HG03432 (cell line): ENCODE measurements at regions not wholly inside any gene's neighbourhood (a gene's known extent, or its start where the extent isn't known, plus 50 kb on each side); places are given as distances from the start of the nearest gene placed in this dataset.
"Not testable (repeated sequence)": the region's sequence is repeated elsewhere in the genome, so short reads cannot be mapped to it uniquely, and the experiment has no call there.

ENCODE experiments used
- ATAC-seq: cut with Tn5 transposase; IDR thresholded peaks from one replicate; pipeline ENCODE4 v1.9.1; 2021; ENCODE audit warnings: mild to moderate bottlenecking, moderate library complexity; ENCODE audit not compliant: unreplicated experiment

- ATAC-seq: no peak
Measured at GRCh38 chr5:120137582-120137981, 326.5 kb upstream of the PRR16 start.

- no peak for ATAC-seq
Measured at GRCh38 chr5:120139039-120139438, 325.1 kb upstream of the PRR16 start.

DNA sequence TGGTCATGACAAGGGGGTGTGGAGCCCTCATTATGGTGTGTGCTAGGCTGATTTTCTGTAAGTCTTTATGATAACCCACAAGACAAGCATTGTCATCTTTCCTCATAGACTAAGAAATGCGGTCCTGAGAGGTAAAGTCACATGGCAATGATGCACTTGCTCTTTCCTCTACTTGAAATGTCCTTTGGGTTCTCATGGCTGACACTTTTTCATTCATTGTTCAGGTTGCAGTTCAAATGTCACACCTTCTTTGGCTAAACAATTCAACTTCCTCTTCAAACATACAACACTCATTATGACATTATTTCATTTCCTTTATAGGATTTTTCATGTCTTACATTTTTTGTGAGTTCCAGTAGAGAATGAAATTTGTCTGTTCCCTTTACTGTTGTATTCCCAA lies 323.6 kb upstream of the PRR16 start:
- ATAC-seq: no peak

- no peak for ATAC-seq
Measured at GRCh38 chr5:120141076-120141475, 323.0 kb upstream of the PRR16 start.

GRCh38 chr5:120146787-120147186 lies 317.3 kb upstream of the PRR16 start:
- ATAC-seq: no peak

DNA sequence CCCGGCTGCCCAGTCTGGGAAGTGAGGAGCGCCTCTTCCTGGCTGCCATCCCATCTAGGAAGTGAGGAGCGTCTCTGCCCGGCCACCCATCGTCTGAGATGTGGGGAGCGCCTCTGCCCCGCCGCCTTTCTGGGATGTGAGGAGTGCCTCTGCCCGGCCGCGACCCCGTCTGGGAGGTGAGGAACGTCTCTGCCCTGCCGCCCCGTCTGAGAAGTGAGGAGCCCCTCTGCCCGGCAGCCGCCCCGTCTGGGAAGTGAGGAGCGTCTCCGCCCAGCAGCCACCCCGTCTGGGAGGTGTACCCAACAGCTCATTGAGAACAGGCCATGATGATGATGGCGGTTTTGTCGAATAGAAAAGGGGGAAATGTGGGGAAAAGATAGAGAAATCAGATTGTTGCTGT lies 316.2 kb upstream of the PRR16 start:
- not testable (repeated sequence) for ATAC-seq

DNA sequence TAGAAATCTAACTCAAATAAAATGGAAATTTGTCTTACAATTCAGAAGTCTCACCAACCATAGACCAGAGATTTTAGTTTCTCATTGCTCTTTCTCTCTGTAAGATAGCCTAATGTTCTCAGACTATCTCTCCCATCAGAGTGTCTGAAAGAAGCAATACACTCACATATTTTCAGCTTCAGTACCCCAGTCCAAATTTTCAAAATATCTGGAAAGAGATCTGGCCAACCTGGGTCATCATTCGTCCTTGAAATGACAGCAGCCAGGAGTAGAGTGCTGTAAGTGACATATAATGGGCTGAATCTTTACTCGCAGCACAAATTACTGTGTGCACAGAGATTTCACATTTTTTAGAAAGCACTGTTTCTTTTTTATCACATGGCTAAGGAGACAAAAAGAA lies 313.3 kb upstream of the PRR16 start:
- ATAC-seq: no peak

DNA sequence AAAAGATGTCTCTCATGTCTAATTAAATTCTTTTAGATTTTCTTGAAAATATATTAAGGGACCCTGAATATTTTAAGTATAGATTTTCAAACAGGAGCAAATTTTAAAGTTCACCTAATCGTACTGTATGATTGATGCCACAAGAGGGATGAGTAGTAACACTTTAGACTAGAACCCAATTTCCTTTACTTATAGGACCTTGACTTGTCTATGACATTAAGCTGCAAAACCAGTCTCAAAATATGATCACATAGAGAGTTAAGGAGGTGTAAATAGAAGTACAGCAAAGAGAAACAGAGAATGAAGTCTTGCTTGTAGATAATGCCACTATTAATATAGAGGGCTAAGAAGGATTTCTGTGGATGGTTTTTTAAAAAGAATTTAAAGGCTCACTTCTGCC lies 312.9 kb upstream of the PRR16 start:
- ATAC-seq: no peak

DNA sequence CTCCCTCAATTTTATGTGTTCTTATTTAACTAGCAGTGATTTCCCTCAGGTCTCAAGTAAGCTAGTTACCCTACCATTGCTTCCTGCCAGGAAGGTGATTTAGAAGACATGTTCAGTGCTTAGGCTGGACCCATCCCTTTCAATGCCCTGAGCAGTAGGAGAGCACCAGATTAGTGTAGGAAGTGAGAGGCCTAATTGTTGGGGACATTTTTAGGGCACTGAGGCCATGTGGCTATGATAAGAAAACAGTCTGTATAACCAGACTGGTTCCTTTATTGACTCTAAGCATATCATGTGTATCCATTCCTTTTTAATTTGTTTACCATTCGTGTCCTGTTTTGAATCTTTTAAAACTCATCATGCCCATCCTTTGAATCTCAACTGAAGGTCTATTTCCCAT lies 312.3 kb upstream of the PRR16 start:
- ATAC-seq: no peak

GRCh38 chr5:120152472-120152871 lies 311.6 kb upstream of the PRR16 start:
- ATAC-seq: no peak

DNA sequence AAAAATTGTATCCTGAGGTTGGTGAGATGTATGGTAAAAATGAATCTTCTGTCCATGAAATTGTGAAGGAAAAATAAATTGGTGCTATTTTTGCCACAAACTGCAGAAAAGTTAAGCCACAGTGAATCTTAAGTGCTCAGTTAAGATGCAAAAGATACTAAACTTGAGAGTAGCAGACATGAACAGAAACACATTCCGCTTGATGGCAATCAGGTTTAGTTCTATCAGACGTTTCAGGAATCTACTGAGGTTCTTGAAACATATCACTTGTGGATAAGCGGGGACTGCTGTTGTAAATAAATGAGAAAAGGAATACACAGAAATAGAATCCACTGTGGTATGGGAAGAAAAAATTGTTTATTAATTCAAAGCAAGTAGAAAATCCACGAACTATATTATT lies 311.2 kb upstream of the PRR16 start:
- ATAC-seq: no peak

- ATAC-seq: no peak
Measured at GRCh38 chr5:120153551-120153950, 310.5 kb upstream of the PRR16 start.

DNA sequence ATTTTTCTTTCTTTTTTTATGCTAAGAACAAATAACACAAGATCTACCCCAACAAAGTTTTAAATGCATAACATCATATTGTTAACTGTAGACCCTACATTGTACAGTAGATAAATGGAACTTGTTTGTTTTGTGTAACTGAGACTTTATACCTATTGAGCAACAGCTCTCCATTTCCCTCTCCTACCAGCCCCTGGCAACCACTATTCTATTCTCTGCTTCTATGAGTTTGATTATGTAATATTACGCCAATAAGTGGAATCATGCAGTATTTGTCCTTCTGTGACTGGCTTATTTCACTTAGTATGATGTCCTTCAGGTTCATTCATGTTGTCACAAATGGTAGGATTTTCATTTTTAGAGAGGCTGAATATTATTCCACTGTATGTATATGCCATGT lies 308.2 kb upstream of the PRR16 start:
- ATAC-seq: no peak

- ATAC-seq: no peak
Measured at GRCh38 chr5:120158211-120158610, 305.9 kb upstream of the PRR16 start.

DNA sequence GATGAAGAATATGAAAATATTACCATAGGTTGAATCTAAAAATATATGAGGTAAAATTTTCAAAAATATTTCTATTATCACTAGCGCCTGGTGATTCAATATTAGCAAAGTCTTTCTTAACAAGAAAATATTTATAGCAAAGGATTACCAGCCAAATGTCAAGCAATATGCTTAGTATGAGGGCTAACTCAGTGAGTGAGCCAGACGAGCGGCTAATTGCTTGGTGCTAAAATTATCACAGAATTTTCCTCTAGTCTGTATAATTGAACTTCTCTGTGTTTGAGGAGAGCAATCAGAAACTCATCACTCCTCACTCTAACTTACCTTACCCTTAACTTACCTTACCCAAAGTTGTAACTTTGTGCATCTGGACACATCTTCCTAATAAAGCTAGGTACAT lies 304.9 kb upstream of the PRR16 start:
- no peak for ATAC-seq

DNA sequence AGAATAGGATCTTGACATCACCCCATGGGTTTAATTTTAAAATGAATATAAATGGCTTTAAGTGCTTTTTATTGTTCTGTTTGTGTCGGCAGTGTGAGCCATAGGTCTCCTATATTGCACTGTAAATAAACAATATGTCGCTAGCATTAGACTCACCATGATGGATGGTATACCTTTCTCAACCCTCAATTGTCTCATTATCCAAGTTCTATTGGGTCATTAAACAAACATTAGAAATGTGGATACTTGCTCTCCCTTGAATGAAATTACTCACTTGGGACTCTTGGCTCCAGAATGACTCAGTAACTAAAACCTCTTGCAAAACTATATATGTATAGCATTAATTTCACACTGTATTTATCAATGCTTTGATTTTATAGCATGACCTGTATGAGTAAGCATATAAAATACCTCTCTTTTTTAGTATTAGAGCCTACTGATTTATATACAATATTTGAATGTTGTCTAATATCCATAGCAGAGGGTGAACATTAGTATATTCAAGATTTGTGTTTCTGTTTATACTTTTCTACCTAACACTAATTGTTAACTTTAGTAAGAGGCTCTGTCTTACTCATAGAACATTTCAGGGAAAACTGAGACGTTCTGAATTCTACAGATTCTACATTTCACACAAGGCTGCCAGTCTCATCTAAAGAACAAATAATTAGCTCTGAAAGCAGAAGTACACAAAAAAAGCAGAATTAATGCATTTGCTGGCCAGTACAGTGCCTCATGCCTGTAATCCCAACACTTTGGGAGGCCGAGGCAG lies 303.8 kb upstream of the PRR16 start:
- ATAC-seq: no peak

DNA sequence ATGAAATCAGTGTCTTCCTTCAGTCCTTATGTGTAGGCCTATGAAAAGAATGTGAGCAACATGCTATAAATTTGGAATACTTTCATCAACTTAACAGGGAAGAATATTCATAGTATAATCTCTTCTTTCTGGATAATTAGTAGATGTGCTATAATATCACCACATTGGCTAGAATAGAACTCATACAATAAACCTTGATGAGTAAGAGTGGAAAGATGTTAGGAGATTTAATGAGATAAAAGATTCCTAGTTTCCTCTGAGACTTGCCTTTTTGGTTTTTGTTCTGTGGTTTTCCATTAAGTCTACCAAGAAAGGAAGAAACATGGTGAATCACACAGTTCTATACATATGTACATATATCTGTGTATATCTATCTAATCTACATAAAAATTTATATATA lies 301.8 kb upstream of the PRR16 start:
- ATAC-seq: no peak

DNA sequence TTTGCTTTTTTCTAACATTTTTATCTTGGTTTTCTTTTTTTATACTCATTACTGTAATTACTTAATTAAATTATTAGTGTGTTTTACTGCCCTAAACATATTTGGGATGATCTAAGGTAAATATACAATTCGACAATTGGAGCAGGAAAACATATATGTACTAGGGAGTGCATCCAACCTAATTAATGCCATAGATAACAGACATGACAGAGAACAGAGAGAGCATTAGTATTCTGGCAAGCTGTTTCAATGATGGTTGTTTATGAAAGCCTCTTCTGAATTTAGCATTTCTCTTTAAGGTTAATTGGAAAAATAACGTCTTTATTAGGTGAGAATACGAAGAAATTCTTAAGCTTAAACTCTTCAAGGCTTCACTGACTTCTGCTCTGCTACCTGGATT lies 300.1 kb upstream of the PRR16 start:
- ATAC-seq: no peak

DNA sequence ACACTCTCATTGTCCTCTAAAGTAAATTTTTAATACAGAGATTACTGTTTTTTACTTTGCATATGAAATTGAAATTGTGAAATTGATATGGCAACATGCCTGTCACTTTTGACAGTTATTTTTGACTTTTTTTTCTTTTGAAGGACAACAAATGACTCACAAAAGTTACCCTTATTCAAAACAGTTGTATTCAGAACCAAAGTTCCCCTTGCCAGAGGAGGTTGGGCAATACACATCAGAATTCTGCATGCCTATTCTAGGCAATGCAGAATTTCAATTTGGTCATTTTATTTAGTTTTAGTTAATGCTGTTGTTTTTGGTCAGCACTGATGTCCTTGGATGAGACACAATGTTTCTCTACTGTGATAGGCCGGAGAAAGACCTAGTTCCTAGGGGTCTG lies 299.1 kb upstream of the PRR16 start:
- ATAC-seq: peak; percentile 48

DNA sequence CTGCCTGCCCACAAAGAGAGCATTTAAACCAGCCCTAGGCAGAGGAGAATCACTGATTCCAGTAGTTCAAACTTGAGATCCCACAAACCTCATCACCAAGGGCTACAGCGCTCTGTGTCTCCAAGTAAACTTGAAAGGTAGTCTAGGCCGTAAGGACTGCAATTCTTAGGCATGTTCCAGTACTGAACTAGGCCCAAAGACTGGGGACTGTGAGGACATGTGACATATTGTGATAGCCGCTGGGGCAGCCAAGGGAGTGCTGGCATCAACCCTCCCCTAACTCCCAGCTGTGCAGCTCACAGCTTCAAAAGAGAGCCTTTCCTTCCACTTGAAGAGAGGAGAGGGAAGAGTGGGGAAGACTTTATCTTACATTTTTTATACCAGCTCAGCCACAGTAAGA lies 291.0 kb upstream of the PRR16 start:
- no peak for ATAC-seq

GRCh38 chr5:120174089-120174488 lies 290.0 kb upstream of the PRR16 start:
- ATAC-seq: no peak

GRCh38 chr5:120181238-120181637 lies 282.9 kb upstream of the PRR16 start:
- ATAC-seq: not testable (repeated sequence)

DNA sequence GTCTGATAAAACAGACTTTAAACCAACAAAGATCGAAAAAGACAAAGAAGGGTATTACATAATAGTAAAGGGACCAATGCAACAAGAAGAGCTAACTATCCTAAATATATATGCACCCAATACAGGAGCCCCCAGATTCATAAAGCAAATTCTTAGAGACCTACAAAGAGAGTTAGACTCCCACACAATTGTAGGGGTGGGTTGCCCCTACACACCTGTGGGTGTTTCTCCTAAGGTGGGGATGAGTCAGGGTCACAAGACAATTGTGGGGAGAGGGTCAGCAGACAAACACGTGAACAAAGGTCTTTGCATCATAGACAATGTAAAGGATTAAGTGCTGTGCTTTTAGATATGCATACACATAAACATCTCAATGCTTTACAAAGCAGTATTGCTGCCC lies 269.4 kb upstream of the PRR16 start:
- ATAC-seq: not testable (repeated sequence)
